Trophoblast cell (in vitro differentiated cells and primary cell): ENCODE measurements at regions not wholly inside any gene's neighbourhood (a gene's known extent, or its start where the extent isn't known, plus 50 kb on each side); places are given as distances from the start of the nearest gene placed in this dataset.

Experiments
- DNase-seq, 2 donors: peaks; one replicate each; pipeline ENCODE4 v3.0.0-alpha.2; 2016
- H2AFZ ChIP-seq: 2 replicates; pipeline ENCODE4 v1.6.1; 2013; ENCODE audit warnings: low read length, moderate library complexity, mild to moderate bottlenecking; ENCODE audit not compliant: insufficient read depth, poor library complexity
- H2AK5ac ChIP-seq: 2 replicates; pipeline ENCODE4 v1.6.1; 2013; ENCODE audit warnings: mild to moderate bottlenecking, low read length
- H2BK120ac ChIP-seq: 2 replicates; pipeline ENCODE4 v1.6.1; 2013; ENCODE audit warnings: low read length, mild to moderate bottlenecking, moderate library complexity; ENCODE audit not compliant: insufficient read depth, poor library complexity
- H2BK12ac ChIP-seq: 2 replicates; pipeline ENCODE4 v1.6.1; 2013; ENCODE audit warnings: mild to moderate bottlenecking, low read length, moderate library complexity
- H2BK5ac ChIP-seq: 2 replicates; pipeline ENCODE4 v1.6.1; 2013; ENCODE audit warnings: low read length, low read depth, moderate library complexity, mild to moderate bottlenecking; ENCODE audit not compliant: poor library complexity
- H3K14ac ChIP-seq: 2 replicates; pipeline ENCODE4 v1.6.1; 2013; ENCODE audit warnings: mild to moderate bottlenecking, low read length
- H3K18ac ChIP-seq: 2 replicates; pipeline ENCODE4 v1.6.1; 2013; ENCODE audit warnings: mild to moderate bottlenecking, low read length
- H3K23ac ChIP-seq: 2 replicates; pipeline ENCODE4 v1.6.1; 2013; ENCODE audit warnings: low read length
- H3K27ac ChIP-seq: 2 replicates; pipeline ENCODE4 v1.5.1; 2013; ENCODE audit warnings: low read depth, mild to moderate bottlenecking, inconsistent platforms, low read length, moderate library complexity
- H3K27me3 ChIP-seq: 2 replicates; pipeline ENCODE4 v1.6.1; 2013; ENCODE audit warnings: inconsistent platforms, mild to moderate bottlenecking, low read length, moderate library complexity; ENCODE audit not compliant: insufficient read depth
- H3K36me3 ChIP-seq, 2 experiments: 1 replicate in 1 of 2; 2 replicates in 1 of 2; pipeline ENCODE4 v1.6.1; 2013; ENCODE audit warnings: low read length in 2 of 2, mild to moderate bottlenecking in 2 of 2, moderate library complexity in 1 of 2; ENCODE audit not compliant: insufficient read depth in 2 of 2, control insufficient read depth in 1 of 2
- H3K4ac ChIP-seq: 2 replicates; pipeline ENCODE4 v1.6.1; 2013; ENCODE audit warnings: low read depth, mild to moderate bottlenecking, low read length, moderate library complexity
- H3K4me1 ChIP-seq, 2 experiments: 1 replicate in 1 of 2; 2 replicates in 1 of 2; pipeline ENCODE4 v1.6.1; 2013; ENCODE audit warnings: low read length in 2 of 2, mild to moderate bottlenecking in 2 of 2, moderate library complexity in 1 of 2; ENCODE audit not compliant: insufficient read depth in 2 of 2, control insufficient read depth in 1 of 2
- H3K4me2 ChIP-seq: 2 replicates; pipeline ENCODE4 v1.6.1; 2013; ENCODE audit warnings: inconsistent platforms, mild to moderate bottlenecking, low read length, moderate library complexity
- H3K4me3 ChIP-seq: 2 replicates; pipeline ENCODE4 v1.5.1; 2013; ENCODE audit warnings: mild to moderate bottlenecking, low read depth, low read length, inconsistent platforms
- H3K79me1 ChIP-seq: one replicate; pipeline ENCODE4 v1.6.1; 2013; ENCODE audit warnings: low read length
- H3K79me2 ChIP-seq: 2 replicates; pipeline ENCODE4 v1.6.1; 2013; ENCODE audit warnings: low read length, mild to moderate bottlenecking; ENCODE audit not compliant: control insufficient read depth, insufficient read depth, poor library complexity
- H3K9ac ChIP-seq: 2 replicates; pipeline ENCODE4 v1.6.1; 2013; ENCODE audit warnings: mild to moderate bottlenecking, low read length
- H3K9me3 ChIP-seq: 2 replicates; pipeline ENCODE4 v1.6.1; 2013; ENCODE audit warnings: low read depth, mild to moderate bottlenecking, control low read depth, inconsistent platforms, low read length; ENCODE audit not compliant: insufficient read depth
- H4K12ac ChIP-seq: 2 replicates; pipeline ENCODE4 v1.6.1; 2013; ENCODE audit warnings: low read depth, mild to moderate bottlenecking, low read length, moderate library complexity
- H4K8ac ChIP-seq: 2 replicates; pipeline ENCODE4 v1.6.1; 2013; ENCODE audit warnings: low read depth, mild to moderate bottlenecking, low read length, moderate library complexity
- H4K91ac ChIP-seq: one replicate; pipeline ENCODE4 v1.6.1; 2013; ENCODE audit warnings: low read depth, mild to moderate bottlenecking, low read length, moderate library complexity
- WGBS: extraction: QIAGEN DNeasy Blood & Tissue Kit; methylation state at CpG from one replicate; pipeline ENCODE4 v1.1.7; 2013; ENCODE audit warnings: missing lambda C conversion rate; ENCODE audit not compliant: insufficient read length, insufficient coverage; ENCODE audit errors: extremely low coverage; 5-methylcytosine and 5-hydroxymethylcytosine counted together

DNA sequence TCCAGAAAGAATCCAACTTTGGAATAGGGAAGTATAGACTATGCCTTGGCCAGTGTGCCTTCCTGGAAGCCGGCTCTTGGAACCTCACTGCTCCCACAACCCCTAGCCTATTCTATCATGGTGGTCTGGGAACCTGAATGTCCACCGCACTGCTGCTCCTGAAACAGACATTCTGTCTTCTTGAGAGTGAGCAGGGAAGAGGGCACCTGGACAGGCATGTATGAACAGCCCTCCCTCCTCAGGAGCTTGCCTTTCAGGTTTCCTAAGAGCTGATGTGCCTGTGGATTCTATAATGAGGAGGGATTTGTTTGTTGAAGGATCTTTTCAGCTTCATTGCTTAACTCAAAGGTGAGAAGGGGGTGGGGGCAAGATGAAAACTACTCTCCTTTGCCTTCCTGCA lies 55.1 kb upstream of the XPA start:
- Histone ChIP-seq H3K4me1 (peaks cover 5 to 11% of the 10 kb centered on the region in 2 experiments), H3K79me1 (no peaks in the 10 kb centered on the region), H3K9ac (no peak overlapping the region), H2AFZ (no peak overlapping the region), H4K12ac (no peak overlapping the region), H3K27ac (no peak overlapping the region), H2AK5ac (no peak overlapping the region), H3K14ac (no peak overlapping the region), H3K36me3 (no peaks in the 10 kb centered on the region), H3K4me3 (no peak overlapping the region), H2BK120ac (no peak overlapping the region), H3K18ac (no peak overlapping the region), H2BK5ac (no peak overlapping the region), H2BK12ac (no peak overlapping the region), H4K8ac (no peak overlapping the region), H3K79me2 (no peaks in the 10 kb centered on the region), H3K4me2 (no peak overlapping the region), H3K9me3 (no peaks in the 10 kb centered on the region), H3K27me3 (no peaks in the 10 kb centered on the region), H4K91ac (no peak overlapping the region), H3K23ac (no peak overlapping the region), H3K4ac (no peak overlapping the region)
- no peak for DNase-seq
- WGBS, result no CpG with 5 or more reads among the region's 2 CpGs

DNA sequence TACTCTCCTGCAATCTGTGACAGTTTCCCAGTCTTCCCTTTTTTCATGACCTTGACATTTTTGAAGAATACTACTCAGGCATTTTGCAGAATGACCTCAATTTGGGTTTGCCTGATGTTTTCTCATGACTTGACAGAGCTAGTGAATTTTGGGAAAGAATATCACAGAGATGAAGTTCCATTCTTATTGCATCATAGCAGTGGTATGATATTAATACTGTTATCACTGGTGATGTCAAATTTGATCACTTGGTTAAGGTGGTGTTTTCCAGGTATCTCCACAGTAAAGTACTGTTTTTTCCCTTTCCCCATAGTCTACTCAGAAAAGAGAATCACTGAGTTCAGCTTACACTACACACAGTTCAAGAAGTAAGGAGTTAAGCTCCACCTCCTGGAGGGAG lies 56.2 kb upstream of the XPA start:
- H3K27ac ChIP-seq, result no peak overlapping the region
- no peaks in the 10 kb centered on the region for H3K79me2 ChIP-seq
- no peak overlapping the region for H3K14ac ChIP-seq

DNA sequence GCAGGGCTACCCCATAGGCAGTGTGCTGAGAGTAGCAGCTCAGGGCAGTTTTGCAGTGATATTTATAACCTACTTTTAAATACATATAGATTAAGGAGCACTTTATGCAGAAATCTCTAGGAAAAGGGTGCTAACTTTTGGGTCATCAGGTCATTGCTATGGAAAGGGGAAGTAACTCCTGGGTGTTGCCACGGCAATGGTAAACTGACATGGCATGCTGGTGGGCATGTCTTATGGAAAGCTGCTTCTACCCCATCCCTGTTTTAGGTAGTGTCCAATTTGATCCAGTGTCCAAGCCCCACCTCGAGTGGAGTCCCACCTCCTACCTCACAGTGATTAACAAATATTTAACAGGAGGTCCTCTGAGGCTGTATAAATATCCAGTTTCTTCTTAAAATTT lies 56.8 kb upstream of the XPA start:
- no peaks in the 10 kb centered on the region for H3K79me1 ChIP-seq
- H3K18ac ChIP-seq, result no peak overlapping the region
- H3K4me3 ChIP-seq, result no peak overlapping the region
- peaks cover 0 to 4% of the 10 kb centered on the region in 2 experiments for H3K4me1 ChIP-seq
- no peak overlapping the region for H4K91ac ChIP-seq
- H3K36me3 ChIP-seq, result no peaks in the 10 kb centered on the region
- no peak overlapping the region for H2BK120ac ChIP-seq
- WGBS, result no CpG with 5 or more reads among the region's 2 CpGs
- H3K27ac ChIP-seq, result no peak overlapping the region
- H3K27me3 ChIP-seq, result no peaks in the 10 kb centered on the region
- H3K14ac ChIP-seq, result no peak overlapping the region
- no peak for DNase-seq
- H3K23ac ChIP-seq, result no peak overlapping the region
- no peak overlapping the region for H4K12ac ChIP-seq
- H3K79me2 ChIP-seq, result no peaks in the 10 kb centered on the region
- no peaks in the 10 kb centered on the region for H3K9me3 ChIP-seq
- no peak overlapping the region for H2AFZ ChIP-seq
- H4K8ac ChIP-seq, result no peak overlapping the region
- H3K4me2 ChIP-seq, result no peak overlapping the region
- no peak overlapping the region for H2BK5ac ChIP-seq
- no peak overlapping the region for H2AK5ac ChIP-seq
- no peak overlapping the region for H2BK12ac ChIP-seq
- H3K9ac ChIP-seq, result no peak overlapping the region
- H3K4ac ChIP-seq, result no peak overlapping the region

More for the DNA sequence above, 56.2 kb upstream of the XPA start:
- Histone ChIP-seq H3K9ac (no peak overlapping the region), H4K8ac (no peak overlapping the region), H3K18ac (no peak overlapping the region), H2AK5ac (no peak overlapping the region), H2BK5ac (no peak overlapping the region), H3K4ac (no peak overlapping the region), H2BK120ac (no peak overlapping the region), H2AFZ (no peak overlapping the region), H4K12ac (no peak overlapping the region), H3K4me2 (no peak overlapping the region), H4K91ac (no peak overlapping the region), H3K4me3 (no peak overlapping the region), H3K4me1 (peaks cover 0 to 4% of the 10 kb centered on the region in 2 experiments), H3K79me1 (no peaks in the 10 kb centered on the region), H2BK12ac (no peak overlapping the region), H3K23ac (no peak overlapping the region), H3K27me3 (no peaks in the 10 kb centered on the region), H3K36me3 (no peaks in the 10 kb centered on the region), H3K9me3 (no peaks in the 10 kb centered on the region)
- DNase-seq, result no peak

GRCh38 chr9:97755618-97756267 lies 58.6 kb upstream of the XPA start:
- Histone ChIP-seq H2AFZ (no peak overlapping the region), H3K9me3 (no peaks in the 10 kb centered on the region), H2AK5ac (no peak overlapping the region), H3K79me1 (no peaks in the 10 kb centered on the region), H3K79me2 (no peaks in the 10 kb centered on the region), H4K91ac (no peak overlapping the region), H3K36me3 (no peaks in the 10 kb centered on the region), H3K23ac (no peak overlapping the region), H3K18ac (no peak overlapping the region), H2BK120ac (no peak overlapping the region), H3K4me3 (no peak overlapping the region), H3K9ac (no peak overlapping the region), H3K4me1 (peaks cover 0 to 4% of the 10 kb centered on the region in 2 experiments), H3K14ac (no peak overlapping the region), H4K12ac (no peak overlapping the region), H2BK5ac (no peak overlapping the region), H4K8ac (no peak overlapping the region), H3K4ac (no peak overlapping the region), H3K4me2 (no peak overlapping the region), H2BK12ac (no peak overlapping the region), H3K27ac (no peak overlapping the region), H3K27me3 (no peaks in the 10 kb centered on the region)
- DNase-seq, result no peak
- whole genome bisulfite sequencing, result no CpG with 5 or more reads among the region's 4 CpGs
